ENCODE measurements at regions not wholly inside any gene's neighbourhood (a gene's known extent, or its start where the extent isn't known, plus 50 kb on each side); places are given as distances from the start of the nearest gene placed in this dataset.

GRCh38 chr3:6732807-6733206 lies 128.1 kb upstream of the GRM7 start:
- TF ChIP-seq CTCF (IDR thresholded peaks at IDR 0.05) (no peak), EP300 (IDR thresholded peaks at IDR 0.05) (no peak)

All from stomach (tissue), 4 donors.